ENCODE measurements at regions not wholly inside any gene's neighbourhood (a gene's known extent, or its start where the extent isn't known, plus 50 kb on each side); places are given as distances from the start of the nearest gene placed in this dataset.

DNA sequence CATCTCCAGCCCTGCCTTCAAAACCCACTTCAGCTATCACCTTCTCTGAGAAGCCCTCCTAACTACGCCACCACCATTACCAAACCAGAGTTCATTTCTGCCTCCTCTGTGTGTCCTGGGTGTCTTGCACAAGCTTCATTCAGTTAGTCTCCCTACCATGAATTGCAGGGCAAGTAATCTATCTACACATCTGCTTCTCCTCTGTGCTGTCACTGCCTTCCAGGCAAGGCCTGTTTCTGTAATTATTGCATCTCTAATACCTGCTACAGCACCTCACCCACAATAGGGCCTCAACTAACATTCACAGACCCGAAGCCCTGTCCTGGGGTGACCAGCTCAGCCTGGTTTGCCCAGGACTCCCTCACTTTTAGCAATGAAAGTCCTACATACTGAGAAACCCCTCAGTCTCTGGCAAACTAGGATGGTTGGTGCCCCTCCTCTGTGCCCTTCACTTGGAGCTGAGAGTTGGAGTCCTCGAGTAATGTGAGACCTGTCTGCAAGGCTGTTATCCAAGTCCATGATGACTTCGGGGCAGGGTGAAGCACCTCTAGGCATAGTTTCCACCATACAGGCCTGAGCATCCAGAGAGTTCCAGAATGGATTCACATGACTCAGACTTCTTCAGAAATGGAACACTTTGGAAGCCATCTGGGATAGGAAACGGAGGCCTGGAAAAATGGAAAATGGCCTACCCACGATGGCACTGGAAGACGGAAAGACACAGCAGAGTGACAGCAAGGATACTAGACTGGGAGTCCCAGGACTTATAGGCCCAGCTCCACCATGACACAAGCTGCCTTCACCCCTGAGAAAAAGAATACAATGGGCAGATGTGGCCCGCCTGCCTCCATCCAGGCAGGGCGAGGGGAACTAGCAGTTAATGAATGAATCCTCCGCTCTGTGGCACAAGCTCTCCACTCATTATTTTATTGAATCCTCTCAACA, 269.3 kb downstream of the BUD13 start:
- TF ChIP-seq EZH2phosphoT487 (IDR thresholded peaks at IDR 0.05; ENCODE audit: insufficient read depth, low read depth) (no peak), EZH2 (IDR thresholded peaks at IDR 0.05; ENCODE audit: insufficient read depth, poor library complexity, severe bottlenecking) (no peak)

All from GM23248 (cell line).